Spleen (tissue), 11 donors: ENCODE measurements at regions not wholly inside any gene's neighbourhood (a gene's known extent, or its start where the extent isn't known, plus 50 kb on each side); places are given as distances from the start of the nearest gene placed in this dataset.
"Not testable (repeated sequence)": the region's sequence is repeated elsewhere in the genome, so short reads cannot be mapped to it uniquely, and the experiment has no call there.

Experiments used
- DNase-seq: peaks from one replicate; pipeline ENCODE4 v3.0.0-alpha.2; 2020
- H3K27ac ChIP-seq, 8 donors: fragments of 200-600 bp; sonication (generic) in 7 of 8; 1 replicate in 4 of 8; 2 replicates in 4 of 8; pipeline versions ENCODE4 v1.5.0 to v1.8.0; 2016 to 2021; ENCODE audit warnings: inconsistent platforms in 4 of 8, mild to moderate bottlenecking in 4 of 8, moderate library complexity in 1 of 8
- H3K27me3 ChIP-seq, 7 donors: fragments of 200-600 bp; sonication (generic) in 6 of 7; replicated peaks in 1 of 7; 1 replicate in 4 of 7; 2 replicates in 3 of 7; pipeline versions ENCODE4 v1.5.0 to v1.8.0; 2016 to 2021; ENCODE audit warnings: inconsistent platforms in 3 of 7, mild to moderate bottlenecking in 1 of 7
- H3K36me3 ChIP-seq, 6 donors: fragments of 200-600 bp; sonication (generic) in 5 of 6; 1 replicate in 4 of 6; 2 replicates in 2 of 6; pipeline versions ENCODE4 v1.5.0 to v1.8.0; 2016 to 2021; ENCODE audit warnings: inconsistent platforms in 2 of 6
- H3K4me1 ChIP-seq, 6 donors: fragments of 200-600 bp; sonication (generic) in 5 of 6; 1 replicate in 3 of 6; 2 replicates in 3 of 6; pipeline versions ENCODE4 v1.5.0 to v1.8.0; 2016 to 2021; ENCODE audit warnings: inconsistent platforms in 3 of 6
- H3K4me3 ChIP-seq, 8 donors: fragments of 200-600 bp; sonication (generic) in 7 of 8; 1 replicate in 4 of 8; 2 replicates in 4 of 8; pipeline versions ENCODE4 v1.5.0 to v1.8.0; 2016 to 2021; ENCODE audit warnings: inconsistent platforms in 4 of 8, mild to moderate bottlenecking in 4 of 8, moderate library complexity in 2 of 8
- H3K9me3 ChIP-seq, 8 donors: fragments of 200-600 bp; sonication (generic) in 7 of 8; 1 replicate in 4 of 8; 2 replicates in 4 of 8; pipeline versions ENCODE4 v1.5.0 to v1.8.0; 2016 to 2021; ENCODE audit warnings: inconsistent platforms in 4 of 8
- CTCF ChIP-seq, 11 experiments: fragments of 200-600 bp in 7 of 11; fragments of 450-650 bp in 4 of 11; sonication (generic) in 4 of 11; IDR thresholded peaks in 8 of 11; conservative IDR thresholded peaks in 3 of 11; 1 replicate in 7 of 11; 2 replicates in 4 of 11; pipeline versions ENCODE4 v1.4.0 to v1.8.0; 2016 to 2021; ENCODE audit warnings: antibody characterized with exemption in 11 of 11, inconsistent platforms in 4 of 11, mild to moderate bottlenecking in 1 of 11
- POLR2A ChIP-seq, 3 donors: fragments of 450-650 bp; IDR thresholded peaks; one replicate each; pipeline ENCODE4 v1.5.1; 2017; ENCODE audit warnings: antibody characterized with exemption in 3 of 3, mild to moderate bottlenecking in 1 of 3
- POLR2AphosphoS5 ChIP-seq, 3 donors: sonication (generic); formaldehyde crosslinking; IDR thresholded peaks; one replicate each; pipeline ENCODE4 v1.5.1; 2017; ENCODE audit warnings: antibody characterized with exemption in 3 of 3
- WGBS, 5 donors: extraction: QIAGEN DNeasy Blood & Tissue Kit in 3 of 5; methylation state at CpG; one replicate each; pipeline versions ENCODE4 v1.1.5 to v1.1.7; 2013 to 2018; 5-methylcytosine and 5-hydroxymethylcytosine counted together
- intact Hi-C: fragments of 100-400 bp; cut with DNase I; formaldehyde crosslinking; loops from one replicate; pipeline ENCODE4 v1.15.0; 2023; ENCODE audit warnings: low total_unique reads
- donor health status: healthy with polysubstance abuse.
- donor health status: DM: no; HTN: no; CAD: no; lungs with moderate emphysema.
- donor health status: DM: no; HTN: no; CAD: no.
- donor health status: Bipolar disorder and iron deficiency.
- donor health status: healthy.
- donor health status: DM: no; HTN: no; CAD: no.
- donor health status: DM: yes; HTN: yes; CAD: no.

- Histone ChIP-seq H3K9me3 (peaks cover 0 to 57% (median 37%) of the 10 kb centered on the region in 8 donors), H3K36me3 (no peaks in the 10 kb centered on the region), H3K27ac (peak overlapping the region in 7 of 8 donors; percentile 12 to 64 (median 45)), H3K27me3 (no peaks in the 10 kb centered on the region), H3K4me3 (no peak overlapping the region), H3K4me1 (no peaks in the 10 kb centered on the region)
- WGBS, 5 donors = 39 to 59% (median 43%) methylated on average over 2 of the region's 2 CpGs
- TF ChIP-seq CTCF (IDR thresholded peaks at IDR 0.05 in 8 of 11, conservative IDR thresholded peaks at IDR 0.05 in 3 of 11) = no peak
- no peak for TF ChIP-seq POLR2AphosphoS5 (IDR thresholded peaks at IDR 0.05)
- TF ChIP-seq POLR2A (IDR thresholded peaks at IDR 0.05) = no peak
- no peak for DNase-seq
- intact Hi-C loops = no loop called here
Observed at GRCh38 chr2:82752396-82752795, 1706.7 kb downstream of the SUCLG1 start.

- Histone ChIP-seq H3K9me3 (peaks cover 0 to 71% (median 54%) of the 10 kb centered on the region in 8 donors), H3K27me3 (no peaks in the 10 kb centered on the region), H3K4me3 (no peak overlapping the region), H3K27ac (no peak overlapping the region), H3K36me3 (no peaks in the 10 kb centered on the region), H3K4me1 (no peaks in the 10 kb centered on the region)
- intact Hi-C loops = no loop called here
- 85 to 90% (median 88%) methylated on average over 2 of the region's 2 CpGs for WGBS, 5 donors
- TF ChIP-seq POLR2A (IDR thresholded peaks at IDR 0.05) (no peak), CTCF (IDR thresholded peaks at IDR 0.05 in 8 of 11, conservative IDR thresholded peaks at IDR 0.05 in 3 of 11) (no peak), POLR2AphosphoS5 (IDR thresholded peaks at IDR 0.05) (no peak)
- DNase-seq = no peak
Observed at GRCh38 chr2:82748653-82749052, 1710.4 kb downstream of the SUCLG1 start.

GRCh38 chr2:82740527-82740926, 1718.6 kb downstream of the SUCLG1 start:
- 83 to 100% (median 89%) methylated on average over 1 of the region's 1 CpG for WGBS, 5 donors
- intact Hi-C loops = no loop called here
- H3K36me3 ChIP-seq = no peaks in the 10 kb centered on the region

GRCh38 chr2:82737965-82738364, 1721.1 kb downstream of the SUCLG1 start:
- WGBS, 5 donors = 88 to 94% (median 90%) methylated on average over 15 of the region's 15 CpGs
- intact Hi-C loops, DNase-seq, H3K4me3 ChIP-seq, H3K36me3 ChIP-seq, H3K4me1 ChIP-seq, H3K27me3 ChIP-seq, H3K27ac ChIP-seq: not testable (repeated sequence)
- peaks cover 0 to 39% (median 25%) of the 10 kb centered on the region in 8 donors for H3K9me3 ChIP-seq

More at GRCh38 chr2:82740527-82740926, 1718.6 kb downstream of the SUCLG1 start:
- TF ChIP-seq POLR2AphosphoS5 (IDR thresholded peaks at IDR 0.05) (no peak), POLR2A (IDR thresholded peaks at IDR 0.05) (no peak), CTCF (IDR thresholded peaks at IDR 0.05 in 8 of 11, conservative IDR thresholded peaks at IDR 0.05 in 3 of 11) (no peak)
- Histone ChIP-seq H3K27me3 (no peaks in the 10 kb centered on the region), H3K9me3 (peaks cover 0 to 42% (median 28%) of the 10 kb centered on the region in 8 donors), H3K4me1 (no peaks in the 10 kb centered on the region), H3K4me3 (no peak overlapping the region), H3K27ac (no peak overlapping the region)
- DNase-seq = no peak

GRCh38 chr2:82735336-82735735, 1723.7 kb downstream of the SUCLG1 start:
- Histone ChIP-seq H3K4me3 (no peak overlapping the region), H3K9me3 (peaks cover 0 to 26% (median 13%) of the 10 kb centered on the region in 8 donors), H3K27ac (no peak overlapping the region), H3K27me3 (no peaks in the 10 kb centered on the region), H3K36me3 (no peaks in the 10 kb centered on the region), H3K4me1 (no peaks in the 10 kb centered on the region)
- TF ChIP-seq POLR2AphosphoS5 (IDR thresholded peaks at IDR 0.05) = no peak
- TF ChIP-seq POLR2A (IDR thresholded peaks at IDR 0.05) = no peak
- TF ChIP-seq CTCF (IDR thresholded peaks at IDR 0.05 in 8 of 11, conservative IDR thresholded peaks at IDR 0.05 in 3 of 11) = no peak
- intact Hi-C loops = no loop called here
- 90 to 100% (median 100%) methylated on average over 2 of the region's 2 CpGs for WGBS, 5 donors
- no peak for DNase-seq
